A673 (cell line): ENCODE measurements at regions not wholly inside any gene's neighbourhood (a gene's known extent, or its start where the extent isn't known, plus 50 kb on each side); places are given as distances from the start of the nearest gene placed in this dataset.

Experiments
- BruUV-seq: library from RNA; stranded (reverse); fragments of 400-500 nt; replicated peaks from 2 replicates; lab custom pipeline; 2021; lab: Mats Ljungman, UMichigan
- CTCF ChIA-PET: fragments of 300-600 bp; sonication (Branson Sonifier 250); formaldehyde crosslinking; loops from one replicate; lab custom pipeline; 2022; ENCODE audit warnings: antibody characterized with exemption; lab: Charles Lee
- POLR2A ChIA-PET: fragments of 300-600 bp; sonication (Branson Sonifier 250); formaldehyde crosslinking; loops from one replicate; lab custom pipeline; 2022; ENCODE audit warnings: antibody characterized with exemption; ENCODE audit not compliant: low non-redundant PET; lab: Charles Lee
- DNase-seq: peaks from one replicate; pipeline ENCODE4 v3.0.0-alpha.2; 2015; ENCODE audit warnings: low spot score
- H3K27ac ChIP-seq: fragments of 200-600 bp; sonication (generic); 2 replicates; pipeline ENCODE4 v1.5.1; 2016; ENCODE audit warnings: mixed run types, low read depth, mild to moderate bottlenecking, mixed read lengths, antibody characterized with exemption, low read length; ENCODE audit not compliant: poor library complexity, severe bottlenecking
- H3K27me3 ChIP-seq: fragments of 200-600 bp; sonication (generic); replicated peaks from 2 replicates; pipeline ENCODE4 v1.6.1; 2017; ENCODE audit warnings: mixed run types, low read depth, mild to moderate bottlenecking, mixed read lengths, antibody characterized with exemption, low read length; ENCODE audit not compliant: insufficient read depth, poor library complexity
- H3K36me3 ChIP-seq: fragments of 200-600 bp; sonication (generic); 2 replicates; pipeline ENCODE4 v1.6.1; 2016; ENCODE audit warnings: mixed run types, mild to moderate bottlenecking, mixed read lengths, antibody characterized with exemption, low read length; ENCODE audit not compliant: insufficient read depth, poor library complexity, severe bottlenecking
- H3K4me1 ChIP-seq: fragments of 200-600 bp; sonication (generic); 2 replicates; pipeline ENCODE4 v1.6.1; 2017; ENCODE audit warnings: mixed run types, mild to moderate bottlenecking, mixed read lengths, antibody characterized with exemption, low read length; ENCODE audit not compliant: insufficient read depth, poor library complexity, severe bottlenecking
- H3K4me3 ChIP-seq: fragments of 200-600 bp; sonication (generic); 2 replicates; pipeline ENCODE4 v1.5.1; 2016; ENCODE audit warnings: low read depth, mixed run types, mild to moderate bottlenecking, mixed read lengths, low read length; ENCODE audit not compliant: poor library complexity, severe bottlenecking
- H3K9me3 ChIP-seq: fragments of 200-600 bp; sonication (generic); 2 replicates; pipeline ENCODE4 v1.6.1; 2016; ENCODE audit warnings: mixed run types, low read depth, mild to moderate bottlenecking, mixed read lengths, antibody characterized with exemption, low read length; ENCODE audit not compliant: poor library complexity, severe bottlenecking
- CTCF ChIP-seq: fragments of 300-800, 200-600 bp; sonication (generic); conservative IDR thresholded peaks from 2 replicates; pipeline ENCODE4 v1.5.1; 2017; ENCODE audit warnings: low read depth, mild to moderate bottlenecking, antibody characterized with exemption, low read length, moderate library complexity, mixed read lengths
- EZH2 ChIP-seq: fragments of 200-600 bp; sonication (generic); IDR thresholded peaks from 2 replicates; pipeline ENCODE4 v1.6.1; 2017; ENCODE audit warnings: borderline replicate concordance, low read depth, mild to moderate bottlenecking, mixed read lengths, antibody characterized with exemption, low read length; ENCODE audit not compliant: poor library complexity, severe bottlenecking
- intact Hi-C: fragments of 100-400 bp; cut with micrococcal nuclease; formaldehyde crosslinking; loops from one replicate; pipeline ENCODE4 v1.10.0; 2022; ENCODE audit not compliant: unreplicated experiment

- Histone ChIP-seq H3K27me3 (peaks cover 8% of the 10 kb centered on the region), H3K9me3 (no peaks in the 10 kb centered on the region), H3K36me3 (no peaks in the 10 kb centered on the region), H3K4me3 (no peak overlapping the region), H3K4me1 (no peaks in the 10 kb centered on the region), H3K27ac (no peak overlapping the region)
- POLR2A ChIA-PET: no interaction called here
- intact Hi-C loops: no loop called here
- BruUV-seq: no TSS peak
- CTCF ChIA-PET: interaction anchor here (0.8 kb wide), 1 partner anchor 18 kb away, joined by 3 read pairs; no protein-coding TSS in a partner anchor
- no peak for DNase-seq
- no peak for TF ChIP-seq EZH2
- no peak for TF ChIP-seq CTCF
These were observed 86.0 kb upstream of the CDKN3 start for GRCh38 chr14:54310851-54311228.

DNA sequence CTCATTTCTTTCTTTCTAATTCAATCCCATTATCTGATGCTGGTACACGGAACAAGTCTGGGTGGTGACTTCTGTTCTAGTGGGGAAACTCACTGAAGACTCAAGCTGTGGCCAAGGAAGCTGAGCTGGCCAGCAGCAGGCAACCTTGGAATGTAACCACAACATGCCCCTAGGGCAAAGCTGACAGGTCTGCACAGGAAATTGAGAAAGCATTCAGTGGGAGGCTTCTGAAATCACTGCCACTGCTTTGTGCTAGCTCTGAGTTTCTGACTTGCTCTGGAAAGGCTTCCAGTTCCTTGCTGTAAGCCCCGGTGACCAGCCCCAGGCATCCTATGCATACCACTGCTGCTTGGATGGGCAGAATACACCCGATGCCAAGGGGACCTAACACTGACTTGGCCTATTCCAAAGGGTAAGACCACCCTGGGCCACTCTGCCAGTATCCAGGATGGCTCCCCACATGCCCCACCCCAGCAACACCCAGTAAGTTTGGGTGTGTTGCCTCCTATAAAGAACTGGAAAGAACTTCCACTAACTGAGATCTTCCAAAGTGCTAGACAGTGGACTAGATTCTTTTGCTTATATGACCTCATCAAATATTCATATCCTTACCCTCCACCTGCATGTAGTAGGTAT is 84.5 kb upstream of the CDKN3 start:
- Histone ChIP-seq H3K36me3 (no peaks in the 10 kb centered on the region), H3K4me1 (no peaks in the 10 kb centered on the region), H3K4me3 (no peak overlapping the region), H3K9me3 (no peaks in the 10 kb centered on the region), H3K27me3 (no peaks in the 10 kb centered on the region), H3K27ac (no peak overlapping the region)
- intact Hi-C loops: no loop called here
- TF ChIP-seq CTCF (no peak), EZH2 (no peak)
- ChIA-PET CTCF (no interaction called here), POLR2A (no interaction called here)
- no TSS peak for BruUV-seq
- peak; percentile 16 for DNase-seq

DNA sequence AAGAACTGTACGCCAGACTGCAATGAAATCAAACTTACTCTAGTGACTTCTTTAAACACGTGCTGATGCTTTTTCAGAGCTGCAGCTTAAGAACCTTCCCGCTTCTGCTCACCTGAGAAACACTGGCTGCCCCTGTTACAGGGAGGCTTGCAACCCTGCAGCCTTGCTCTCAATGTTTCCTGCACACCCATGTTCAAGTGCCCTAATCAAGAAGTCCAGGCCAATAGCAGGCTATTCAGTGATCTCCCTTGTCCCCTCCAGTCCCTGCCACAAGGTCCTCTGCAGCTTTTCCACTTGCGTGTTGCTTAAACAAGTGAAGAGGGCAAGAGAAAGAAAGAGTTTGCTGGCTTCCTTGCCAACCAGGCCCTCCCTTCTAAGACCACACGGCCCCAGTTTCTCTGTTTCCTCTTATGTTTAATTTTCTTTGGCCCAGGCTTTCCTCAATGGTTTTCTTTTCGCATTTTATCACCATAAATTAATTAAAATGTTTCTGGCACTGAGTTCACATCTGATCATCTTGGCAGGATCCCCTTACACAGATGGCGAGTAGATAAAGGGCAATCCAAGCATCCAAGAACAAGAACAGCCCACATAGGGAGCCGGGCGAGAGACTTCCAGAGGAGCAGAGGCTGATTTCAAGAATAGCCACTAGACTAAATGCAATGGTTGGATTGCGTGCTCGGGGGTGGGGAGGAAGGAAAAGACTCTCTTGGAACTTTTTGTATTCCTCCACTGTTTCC is 82.3 kb upstream of the CDKN3 start:
- ChIA-PET CTCF (no interaction called here), POLR2A (no interaction called here)
- Histone ChIP-seq H3K4me1 (no peaks in the 10 kb centered on the region), H3K36me3 (no peaks in the 10 kb centered on the region), H3K4me3 (no peak overlapping the region), H3K27ac (no peak overlapping the region), H3K27me3 (peaks cover 5% of the 10 kb centered on the region), H3K9me3 (no peaks in the 10 kb centered on the region)
- no peak for DNase-seq
- intact Hi-C loops: no loop called here
- no TSS peak for BruUV-seq
- TF ChIP-seq EZH2 (no peak), CTCF (no peak)
